ENCODE measurements at regions not wholly inside any gene's neighbourhood (a gene's known extent, or its start where the extent isn't known, plus 50 kb on each side); places are given as distances from the start of the nearest gene placed in this dataset.
"Not testable (repeated sequence)": the region's sequence is repeated elsewhere in the genome, so short reads cannot be mapped to it uniquely, and the experiment has no call there.

- no peak for DNase-seq
Measured at GRCh38 chr14:97033556-97034081, 236.4 kb downstream of the VRK1 start.

DNA sequence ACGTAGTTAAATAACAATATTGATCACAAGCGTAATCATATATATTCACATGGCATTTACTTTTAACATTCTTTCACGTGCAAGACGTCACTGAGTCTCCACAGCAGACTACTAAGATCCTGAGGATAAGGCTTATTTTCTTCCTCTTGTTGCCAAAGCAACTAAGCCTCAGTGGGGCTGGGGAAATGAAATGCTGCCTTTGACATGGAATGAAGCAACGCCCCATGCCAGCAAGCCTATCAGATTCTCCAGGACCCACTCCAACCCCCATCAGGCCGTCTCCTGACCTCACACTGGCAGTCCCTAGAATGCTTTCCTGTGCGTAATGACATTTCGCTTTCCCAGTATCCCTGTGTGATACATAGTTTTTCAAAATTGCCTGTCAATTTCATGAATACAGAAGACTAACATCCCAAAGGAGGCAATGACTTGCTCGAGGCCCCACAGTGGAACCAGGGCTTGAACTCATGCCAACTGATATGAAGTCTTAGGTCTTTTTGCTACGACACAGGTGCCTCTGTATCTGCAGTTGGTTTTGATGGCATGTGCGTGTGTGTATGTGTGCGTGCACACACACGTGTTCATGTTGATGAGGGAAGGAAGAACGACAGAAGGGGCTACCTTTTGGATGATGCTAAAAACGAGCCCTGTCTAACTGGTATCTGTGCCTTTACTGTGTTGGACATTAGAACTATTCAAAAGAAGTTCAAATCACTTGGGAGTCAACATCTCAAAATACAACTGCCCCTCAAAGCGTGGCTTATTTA is 239.1 kb downstream of the VRK1 start:
- DNase-seq, result no peak

- no peak for DNase-seq
Measured at GRCh38 chr14:97039717-97040363, 242.7 kb downstream of the VRK1 start.

DNA sequence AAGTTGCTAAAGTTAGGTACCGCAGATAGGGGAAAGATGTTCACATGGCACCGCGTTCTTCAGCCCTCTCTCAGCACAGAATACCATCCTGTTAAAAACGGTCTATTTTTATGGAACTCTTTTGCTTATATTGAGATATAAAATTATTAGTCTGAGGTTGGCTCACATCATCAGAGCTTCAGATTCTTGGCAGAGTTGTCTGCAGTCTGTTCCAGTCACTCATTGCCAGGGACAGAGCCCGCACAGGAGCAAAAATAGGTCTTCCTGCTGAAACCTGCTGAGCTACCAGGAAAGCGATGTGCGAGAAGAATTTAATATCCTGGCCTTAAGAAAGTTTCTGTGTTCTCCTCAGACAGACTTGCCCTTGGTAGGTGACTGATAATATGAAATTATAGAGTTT is 249.8 kb downstream of the VRK1 start:
- no peak for DNase-seq

- no peak for DNase-seq
Measured at GRCh38 chr14:97052001-97052400, 254.8 kb downstream of the VRK1 start.

GRCh38 chr14:97053941-97054340 is 256.8 kb downstream of the VRK1 start:
- DNase-seq, result no peak

GRCh38 chr14:97055355-97055754 is 258.2 kb downstream of the VRK1 start:
- DNase-seq, result no peak

- no peak for DNase-seq
Measured at GRCh38 chr14:97056086-97056485, 258.9 kb downstream of the VRK1 start.

DNA sequence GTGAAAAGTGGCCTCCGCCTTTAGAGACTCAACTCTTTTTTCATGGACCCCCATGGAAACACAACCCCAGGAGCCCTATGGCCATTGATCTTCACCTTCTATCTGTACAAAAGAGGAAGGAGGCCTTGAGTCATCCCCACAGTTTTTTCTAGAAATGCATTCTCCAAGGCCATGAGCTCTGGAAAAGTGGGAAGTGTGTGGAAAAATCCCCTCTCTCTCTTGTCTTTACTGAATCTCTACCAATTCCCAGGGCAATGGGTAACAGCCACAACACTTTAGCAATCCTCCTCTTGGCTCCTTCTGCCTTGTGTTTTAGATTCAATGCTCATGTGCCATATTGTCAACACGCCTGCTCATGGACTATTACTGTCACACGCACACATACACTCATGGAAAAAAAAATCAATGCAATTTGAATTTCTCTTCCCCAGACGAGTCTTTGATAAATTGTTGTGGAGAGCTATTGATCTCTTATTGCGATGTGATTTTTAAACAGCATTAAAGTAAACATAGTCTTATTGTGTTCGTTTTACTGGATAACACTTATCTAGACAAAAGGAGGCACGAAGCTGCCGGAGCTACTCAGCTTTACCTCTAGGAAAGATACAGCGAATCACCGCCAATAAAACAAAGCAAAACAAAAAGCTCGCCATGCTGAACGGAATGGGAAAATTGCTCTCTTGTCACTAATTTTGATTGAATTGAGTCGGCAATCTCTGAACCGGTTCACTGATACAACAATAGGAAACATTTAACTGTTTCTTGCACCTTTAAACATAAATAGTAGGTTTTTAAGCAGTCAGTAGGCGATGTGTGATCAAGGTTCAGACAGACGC is 260.3 kb downstream of the VRK1 start:
- DNase-seq, result no peak

GRCh38 chr14:97058074-97058467 is 260.9 kb downstream of the VRK1 start:
- no peak for DNase-seq

- DNase-seq, result no peak
Measured at GRCh38 chr14:97058589-97058988, 261.4 kb downstream of the VRK1 start.

DNA sequence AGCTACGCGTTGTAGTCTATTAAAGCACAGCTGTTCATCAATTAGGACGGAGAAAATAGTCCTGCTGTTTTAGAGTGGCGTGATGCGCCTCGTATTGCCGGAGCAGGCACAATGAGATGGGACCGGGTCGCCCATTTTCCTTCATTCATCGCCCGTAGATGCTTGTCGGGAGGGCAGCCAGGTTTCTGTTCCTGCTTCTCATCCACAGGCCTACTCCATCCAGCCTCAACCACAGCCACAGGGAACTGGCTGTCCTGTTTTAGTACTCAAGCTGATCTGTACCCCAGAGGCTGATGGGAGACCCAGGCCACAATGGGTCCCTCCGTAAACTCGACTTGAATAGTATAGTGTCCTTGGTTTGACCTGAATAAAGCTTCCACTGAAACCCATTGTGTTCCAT is 264.0 kb downstream of the VRK1 start:
- DNase-seq, result no peak

- no peak for DNase-seq
Measured at GRCh38 chr14:97061714-97062113, 264.5 kb downstream of the VRK1 start.

DNA sequence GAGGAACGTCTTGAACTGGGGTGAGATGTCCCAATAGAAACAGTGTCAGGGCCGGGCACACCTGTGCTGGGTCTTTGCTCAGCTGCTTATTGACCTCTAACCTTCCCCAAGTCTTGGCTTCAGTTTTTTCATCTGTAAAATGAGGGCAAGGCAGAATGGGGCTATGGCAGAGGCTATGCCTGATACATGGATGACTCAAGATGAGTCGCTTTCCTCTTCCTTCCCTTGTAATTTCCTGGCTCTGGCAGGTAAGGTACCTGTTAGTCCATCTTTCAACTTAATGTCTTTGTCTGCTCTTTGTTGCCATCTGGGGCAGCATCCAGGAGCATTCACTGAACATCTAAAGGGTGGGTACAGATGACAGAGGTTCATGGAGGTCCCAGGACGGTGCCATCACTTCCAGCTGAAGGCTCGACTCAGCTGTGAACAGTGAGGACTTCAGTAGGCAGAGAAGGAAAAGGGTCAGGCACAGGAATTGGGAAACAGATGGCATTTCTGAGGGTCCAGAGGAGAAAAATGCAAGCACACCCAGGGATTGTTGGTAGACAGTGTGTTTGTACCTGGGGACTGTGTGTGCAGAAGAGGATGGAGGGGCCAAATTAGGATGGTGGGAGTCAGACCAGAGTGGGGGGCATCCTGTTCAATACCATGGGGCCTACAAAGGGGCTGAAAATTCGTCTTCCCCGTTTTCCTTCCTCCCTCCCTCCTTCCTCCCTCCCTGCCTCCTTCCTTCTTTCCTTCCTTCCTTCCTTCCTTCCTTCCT is 268.3 kb downstream of the VRK1 start:
- no peak for DNase-seq

- no peak for DNase-seq
Measured at GRCh38 chr14:97066068-97066899, 269.1 kb downstream of the VRK1 start.

DNA sequence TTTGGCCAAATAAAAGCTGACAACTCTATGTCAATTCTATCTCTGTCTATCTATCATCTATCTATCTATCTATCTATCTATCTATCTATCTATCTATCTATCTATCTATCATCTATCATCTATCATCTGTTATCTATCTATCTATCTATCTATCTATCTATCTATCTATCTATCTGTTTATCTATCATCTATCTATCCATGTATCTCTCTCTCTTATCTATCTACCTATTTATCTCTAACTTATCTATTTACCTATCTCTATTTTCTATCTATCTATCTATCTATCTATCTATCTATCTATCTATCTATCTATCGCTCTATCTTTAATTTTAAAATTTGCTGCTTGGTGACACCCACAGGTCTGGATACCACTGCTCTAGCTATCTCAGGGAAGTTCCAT is 271.1 kb downstream of the VRK1 start:
- not testable (repeated sequence) for DNase-seq

DNA sequence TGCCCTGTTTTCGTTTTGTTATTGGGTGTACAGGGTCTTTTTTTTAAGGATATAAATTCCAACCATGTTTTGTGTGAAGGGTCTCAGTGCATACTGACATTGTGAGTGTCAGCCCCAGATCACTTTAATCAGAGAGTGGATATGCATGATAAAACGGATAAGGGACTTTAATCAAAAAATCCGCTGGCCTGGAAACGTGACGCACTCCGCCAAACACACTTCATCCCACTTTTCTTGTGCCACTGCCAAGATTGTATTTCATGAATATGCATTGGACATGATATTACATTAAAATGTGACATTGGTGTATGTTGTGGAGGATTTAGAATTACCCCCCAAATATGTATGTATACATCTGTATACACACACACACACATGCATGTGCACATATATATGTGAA is 273.1 kb downstream of the VRK1 start:
- DNase-seq, result no peak

DNA sequence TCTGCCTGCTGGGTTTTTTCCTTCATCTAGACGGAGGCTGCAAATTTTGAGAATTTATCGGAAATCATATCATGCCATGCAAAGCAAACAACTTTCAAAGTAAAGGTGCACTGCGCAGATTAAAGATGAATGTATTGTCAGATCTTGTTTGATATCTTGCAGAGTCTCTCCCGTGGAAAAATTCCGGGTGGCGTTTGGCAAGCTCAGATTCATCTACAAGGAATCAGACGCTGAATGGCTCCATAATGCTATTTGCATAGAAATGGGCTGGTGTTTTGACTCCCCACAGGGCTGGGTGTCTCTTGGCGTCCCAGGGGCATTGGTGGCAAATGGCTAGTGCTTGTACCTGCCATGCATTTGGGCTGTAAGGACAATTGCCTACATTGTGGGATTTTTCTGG is 274.0 kb downstream of the VRK1 start:
- DNase-seq, result no peak

GRCh38 chr14:97073622-97074021 is 276.4 kb downstream of the VRK1 start:
- no peak for DNase-seq

DNA sequence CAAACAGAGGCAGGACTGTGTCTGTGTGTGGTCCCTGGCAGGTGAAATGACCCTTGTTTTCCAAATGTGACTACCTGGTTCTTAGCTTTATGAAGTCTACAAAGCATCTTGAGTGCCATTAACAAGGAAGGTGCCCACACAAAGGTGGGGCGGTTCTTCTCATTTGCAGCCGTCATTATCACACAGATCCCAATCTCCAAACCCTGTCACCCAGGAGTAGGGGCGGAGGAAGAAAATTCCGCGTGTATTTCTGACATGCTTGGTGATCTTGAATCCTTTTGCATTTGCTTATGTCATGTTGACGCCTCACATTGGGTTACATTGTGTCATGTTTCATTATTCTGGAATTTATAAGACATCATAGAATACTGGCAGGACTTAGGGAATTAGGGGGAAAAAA is 277.3 kb downstream of the VRK1 start:
- DNase-seq, result no peak

DNA sequence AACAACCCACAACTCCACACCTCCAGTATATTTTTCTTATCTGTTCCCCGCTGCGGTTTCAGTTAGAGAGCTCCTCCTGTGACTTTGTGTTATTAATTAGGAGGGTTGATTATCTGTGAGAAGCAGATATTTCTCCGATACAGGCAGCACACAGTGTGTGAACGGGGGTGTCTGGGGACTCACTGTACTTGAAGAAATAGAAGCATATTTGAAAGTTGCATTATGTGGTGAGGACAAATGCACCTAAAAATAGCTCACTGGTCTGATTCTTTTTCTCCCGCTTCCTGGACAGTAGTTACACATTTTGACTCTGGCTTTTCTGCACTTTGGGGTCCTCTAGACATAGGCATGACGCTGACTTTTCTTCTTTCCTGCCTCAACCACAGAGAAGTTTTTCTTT is 277.7 kb downstream of the VRK1 start:
- DNase-seq, result no peak

DNA sequence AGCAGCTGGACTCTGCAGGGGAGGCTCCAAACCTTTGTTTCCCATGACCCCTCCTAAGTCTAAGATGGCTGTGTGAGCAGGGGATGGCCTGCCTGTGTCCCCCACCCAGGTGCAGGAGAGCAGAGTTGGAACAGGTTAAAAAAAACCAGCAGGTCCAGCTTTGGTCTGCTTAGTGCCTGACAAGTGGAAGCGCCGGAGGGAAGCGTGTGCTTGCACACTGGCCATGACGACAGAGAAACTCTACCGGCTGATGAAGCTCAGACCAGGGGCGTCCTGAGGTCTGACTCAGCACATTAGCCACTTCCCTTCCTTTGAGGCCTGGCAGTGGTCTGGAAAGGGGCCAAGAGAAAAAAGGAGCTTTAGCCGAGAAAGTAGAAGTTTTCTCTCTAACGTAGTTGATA is 280.1 kb downstream of the VRK1 start:
- peak; percentile 56 to 65 for DNase-seq

All from inflammatory macrophage treated with lipopolysaccharide for 1 hour (primary cell).